ENCODE measurements at regions not wholly inside any gene's neighbourhood (a gene's known extent, or its start where the extent isn't known, plus 50 kb on each side); places are given as distances from the start of the nearest gene placed in this dataset.
"Not testable (repeated sequence)": the region's sequence is repeated elsewhere in the genome, so short reads cannot be mapped to it uniquely, and the experiment has no call there.

GRCh38 chr6:28623242-28623641 is 97.6 kb downstream of the GPX5 start:
- DNase-seq (ENCODE audit: low spot score): not testable (repeated sequence)

GRCh38 chr6:28626386-28626785 is 100.7 kb downstream of the GPX5 start:
- DNase-seq (ENCODE audit: low spot score): not testable (repeated sequence)

GRCh38 chr6:28632326-28632851 is 106.7 kb downstream of the GPX5 start:
- no peak for DNase-seq (ENCODE audit: low spot score)

GRCh38 chr6:28633445-28634215 is 107.9 kb downstream of the GPX5 start:
- DNase-seq (ENCODE audit: low spot score): no peak

- DNase-seq (ENCODE audit: low spot score): no peak
Observed at GRCh38 chr6:28634411-28634760, 108.7 kb downstream of the GPX5 start.

GRCh38 chr6:28634761-28635546 is 109.3 kb downstream of the GPX5 start:
- DNase-seq (ENCODE audit: low spot score): no peak

- DNase-seq (ENCODE audit: low spot score): no peak
Observed at GRCh38 chr6:28635547-28636158, 110.0 kb downstream of the GPX5 start.

- no peak for DNase-seq (ENCODE audit: low spot score)
Observed at GRCh38 chr6:28638787-28639430, 113.2 kb downstream of the GPX5 start.

GRCh38 chr6:28639445-28640290 is 114.0 kb downstream of the GPX5 start:
- DNase-seq (ENCODE audit: low spot score): not testable (repeated sequence)

GRCh38 chr6:28643017-28643740 is 117.5 kb downstream of the GPX5 start:
- DNase-seq (ENCODE audit: low spot score): no peak

GRCh38 chr6:28646650-28647049 is 121.0 kb downstream of the GPX5 start:
- DNase-seq (ENCODE audit: low spot score): no peak

GRCh38 chr6:28648035-28648877 is 122.6 kb downstream of the GPX5 start:
- DNase-seq (ENCODE audit: low spot score): peak; percentile 43

GRCh38 chr6:28648878-28649375 is 123.2 kb downstream of the GPX5 start:
- DNase-seq (ENCODE audit: low spot score): peak; percentile 19

GRCh38 chr6:28651161-28651560 is 125.5 kb downstream of the GPX5 start:
- no peak for DNase-seq (ENCODE audit: low spot score)

- no peak for DNase-seq (ENCODE audit: low spot score)
Observed at GRCh38 chr6:28653876-28654275, 128.2 kb downstream of the GPX5 start.

- DNase-seq (ENCODE audit: low spot score): no peak
Observed at GRCh38 chr6:28655164-28655563, 129.5 kb downstream of the GPX5 start.

- no peak for DNase-seq (ENCODE audit: low spot score)
Observed at GRCh38 chr6:28656715-28657114, 131.0 kb downstream of the GPX5 start.

GRCh38 chr6:28657381-28657768 is 131.7 kb downstream of the GPX5 start:
- DNase-seq (ENCODE audit: low spot score): no peak

GRCh38 chr6:28657769-28658465 is 132.2 kb downstream of the GPX5 start:
- DNase-seq (ENCODE audit: low spot score): peak; percentile 70
